Transverse colon (tissue), 4 donors: ENCODE measurements at regions not wholly inside any gene's neighbourhood (a gene's known extent, or its start where the extent isn't known, plus 50 kb on each side); places are given as distances from the start of the nearest gene placed in this dataset.

ENCODE experiments used
- DNase-seq: peaks from one replicate; pipeline ENCODE4 v3.0.0-alpha.2; 2019
- H3K27ac ChIP-seq, 4 donors: fragments of 200-600 bp; sonication (generic); 2 replicates each; pipeline ENCODE4 v1.5.1; 2016 to 2018; ENCODE audit warnings: inconsistent platforms in 4 of 4
- H3K27me3 ChIP-seq: fragments of 200-600 bp; sonication (generic); 2 replicates; pipeline ENCODE4 v1.5.1; 2017; ENCODE audit warnings: inconsistent platforms
- H3K36me3 ChIP-seq, 4 donors: fragments of 200-600 bp; sonication (generic); 2 replicates each; pipeline ENCODE4 v1.5.1; 2017 to 2019; ENCODE audit warnings: inconsistent platforms in 4 of 4
- H3K4me1 ChIP-seq, 4 donors: fragments of 200-600 bp; sonication (generic); 2 replicates each; pipeline ENCODE4 v1.5.1; 2017 to 2020; ENCODE audit warnings: inconsistent platforms in 4 of 4
- H3K4me3 ChIP-seq, 4 donors: fragments of 200-600 bp; sonication (generic); 1 replicate in 1 of 4; 2 replicates in 3 of 4; pipeline versions ENCODE4 v1.5.1 to v1.6.1; 2017 to 2019; ENCODE audit warnings: inconsistent platforms in 4 of 4
- H3K9me3 ChIP-seq, 2 donors: fragments of 200-600 bp; sonication (generic); 2 replicates each; pipeline ENCODE4 v1.5.1; 2017 to 2019; ENCODE audit warnings: inconsistent platforms in 2 of 2
- EP300 ChIP-seq: sonication (generic); formaldehyde crosslinking; IDR thresholded peaks from one replicate; pipeline ENCODE4 v1.6.1; 2017; ENCODE audit warnings: antibody characterized with exemption, low read depth
- POLR2A ChIP-seq: fragments of 450-650 bp; IDR thresholded peaks from one replicate; pipeline ENCODE4 v1.6.1; 2016; ENCODE audit warnings: antibody characterized with exemption, mild to moderate bottlenecking, moderate library complexity
- POLR2AphosphoS5 ChIP-seq, 3 donors: sonication (generic); formaldehyde crosslinking; IDR thresholded peaks; one replicate each; pipeline ENCODE4 v1.6.1; 2016; ENCODE audit warnings: antibody characterized with exemption in 3 of 3
- whole genome bisulfite sequencing, 2 donors: methylation state at CpG; one replicate each; pipeline ENCODE4 v1.1.5; 2018; ENCODE audit warnings: low coverage in 1 of 2; 5-methylcytosine and 5-hydroxymethylcytosine counted together
- in situ Hi-C, 4 donors: fragments of 200-750 bp; cut with MboI; loops; one replicate each; pipeline versions ENCODE4 v1.15.0 to v1.15.1; 2017; ENCODE audit warnings: low sequenced_read_pairs in 3 of 4, low pct_ligation_motif_present in 1 of 4, low pct_unique_long_range_greater_than_20kb in 1 of 4
- intact Hi-C: fragments of 100-400 bp; cut with DNase I; formaldehyde crosslinking; loops from one replicate; pipeline ENCODE4 v1.15.1; 2023; ENCODE audit warnings: low total_unique reads
- TF ChIP-seq, protein P1 (sequence below), 5 experiments: fragments of 200-600 bp in 3 of 5; fragments of 450-650 bp in 2 of 5; sonication (generic) in 3 of 5; IDR thresholded peaks; 1 replicate in 2 of 5; 2 replicates in 3 of 5; pipeline ENCODE4 v1.5.1; 2016 to 2017; ENCODE audit warnings: antibody characterized with exemption in 5 of 5, inconsistent platforms in 3 of 5, mild to moderate bottlenecking in 2 of 5, moderate library complexity in 1 of 5

DNA sequence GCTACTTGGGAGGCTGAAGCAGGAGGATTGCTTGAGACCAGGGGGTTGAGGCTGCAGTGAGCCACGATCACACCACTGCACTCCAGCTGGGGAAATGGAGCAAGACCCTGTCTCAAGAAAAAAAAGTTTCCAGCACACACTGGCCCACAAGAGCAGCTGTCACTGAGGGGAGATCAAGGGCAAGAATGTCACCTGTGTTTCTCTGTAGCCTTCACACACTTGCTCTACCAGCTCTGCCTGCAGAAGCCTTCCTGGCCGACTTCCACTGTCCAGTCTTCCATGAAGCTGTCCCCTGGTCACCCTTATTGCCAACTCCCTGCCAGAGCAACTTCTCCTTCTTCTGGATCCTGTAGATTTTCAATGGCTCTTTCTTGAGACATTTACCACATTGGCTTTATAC is 158.0 kb downstream of the KCTD15 start:
- 88% methylated on average over 2 of the region's 2 CpGs; no CpG with 5 or more reads in 1 of the 2 donors for WGBS, 2 donors
- no peak for DNase-seq
- Histone ChIP-seq H3K9me3 (no peaks in the 10 kb centered on the region), H3K36me3 (no peaks in the 10 kb centered on the region), H3K4me3 (no peak overlapping the region), H3K27ac (no peak overlapping the region), H3K27me3 (peaks cover 8% of the 10 kb centered on the region), H3K4me1 (no peaks in the 10 kb centered on the region)
- TF ChIP-seq POLR2A (no peak), EP300 (no peak), POLR2AphosphoS5 (IDR thresholded peaks at IDR 0.05) (no peak)
- TF ChIP-seq, protein P1, sequence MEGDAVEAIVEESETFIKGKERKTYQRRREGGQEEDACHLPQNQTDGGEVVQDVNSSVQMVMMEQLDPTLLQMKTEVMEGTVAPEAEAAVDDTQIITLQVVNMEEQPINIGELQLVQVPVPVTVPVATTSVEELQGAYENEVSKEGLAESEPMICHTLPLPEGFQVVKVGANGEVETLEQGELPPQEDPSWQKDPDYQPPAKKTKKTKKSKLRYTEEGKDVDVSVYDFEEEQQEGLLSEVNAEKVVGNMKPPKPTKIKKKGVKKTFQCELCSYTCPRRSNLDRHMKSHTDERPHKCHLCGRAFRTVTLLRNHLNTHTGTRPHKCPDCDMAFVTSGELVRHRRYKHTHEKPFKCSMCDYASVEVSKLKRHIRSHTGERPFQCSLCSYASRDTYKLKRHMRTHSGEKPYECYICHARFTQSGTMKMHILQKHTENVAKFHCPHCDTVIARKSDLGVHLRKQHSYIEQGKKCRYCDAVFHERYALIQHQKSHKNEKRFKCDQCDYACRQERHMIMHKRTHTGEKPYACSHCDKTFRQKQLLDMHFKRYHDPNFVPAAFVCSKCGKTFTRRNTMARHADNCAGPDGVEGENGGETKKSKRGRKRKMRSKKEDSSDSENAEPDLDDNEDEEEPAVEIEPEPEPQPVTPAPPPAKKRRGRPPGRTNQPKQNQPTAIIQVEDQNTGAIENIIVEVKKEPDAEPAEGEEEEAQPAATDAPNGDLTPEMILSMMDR (IDR thresholded peaks at IDR 0.05), result no peak
- intact Hi-C loops (no loop called here), in situ Hi-C loops (no loop called here)

DNA sequence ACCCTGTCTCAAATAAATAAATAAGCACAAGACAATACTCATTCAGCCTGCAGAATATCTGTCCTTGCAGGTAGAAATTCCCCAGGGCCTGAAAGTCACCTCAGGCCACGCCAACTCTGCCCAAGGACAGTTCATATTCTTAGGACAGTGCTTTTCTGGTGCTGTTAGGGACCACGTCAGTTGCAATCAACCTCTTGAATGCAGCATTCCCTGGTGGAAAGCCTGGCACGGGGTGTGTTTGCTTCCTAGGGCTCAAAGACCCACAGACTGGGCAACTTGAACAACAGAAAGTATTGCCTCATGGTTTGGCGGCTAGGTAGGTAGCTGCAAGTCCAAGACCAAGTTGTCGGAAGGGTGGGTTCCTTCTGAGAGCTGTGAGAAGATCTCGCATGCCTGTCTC is 160.3 kb downstream of the KCTD15 start:
- Histone ChIP-seq H3K9me3 (no peaks in the 10 kb centered on the region), H3K4me3 (no peak overlapping the region), H3K27ac (no peak overlapping the region), H3K27me3 (peaks cover 8% of the 10 kb centered on the region), H3K36me3 (no peaks in the 10 kb centered on the region), H3K4me1 (no peaks in the 10 kb centered on the region)
- DNase-seq, result no peak
- in situ Hi-C loops (no loop called here), intact Hi-C loops (no loop called here)
- 50 to 74% methylated on average over 2 to 6 of the region's 6 CpGs for WGBS, 2 donors
- TF ChIP-seq POLR2A, result no peak
- no peak for TF ChIP-seq POLR2AphosphoS5 (IDR thresholded peaks at IDR 0.05)

DNA sequence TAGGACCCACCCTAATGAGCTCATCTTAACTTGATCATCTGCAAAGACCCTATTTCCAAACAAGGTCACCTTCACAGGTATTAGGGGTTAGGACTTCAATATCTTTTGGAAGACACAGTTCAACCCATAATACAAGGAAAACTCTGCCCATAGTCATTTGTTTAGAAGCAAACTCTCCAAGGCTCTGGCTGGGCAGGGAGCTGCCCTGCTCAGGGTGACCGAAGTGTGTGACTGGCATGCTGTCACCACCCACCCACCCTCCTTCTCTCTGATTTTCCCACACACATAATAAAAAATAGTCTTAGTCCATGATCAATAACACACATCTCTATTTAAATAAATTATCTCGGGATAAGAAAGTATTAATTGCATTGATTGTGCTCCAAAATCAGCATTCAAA is 161.1 kb downstream of the KCTD15 start:
- Histone ChIP-seq H3K36me3 (no peaks in the 10 kb centered on the region), H3K4me1 (no peaks in the 10 kb centered on the region), H3K9me3 (no peaks in the 10 kb centered on the region), H3K4me3 (no peak overlapping the region), H3K27ac (no peak overlapping the region), H3K27me3 (peaks cover 8% of the 10 kb centered on the region)
- no peak for TF ChIP-seq POLR2AphosphoS5 (IDR thresholded peaks at IDR 0.05)
- TF ChIP-seq POLR2A, result no peak
- TF ChIP-seq EP300, result no peak
- TF ChIP-seq, protein P1 (IDR thresholded peaks at IDR 0.05), result no peak
- in situ Hi-C loops, result no loop called here
- intact Hi-C loops, result no loop called here
- no peak for DNase-seq
- WGBS, 2 donors, result 76 to 83% methylated on average over 1 to 2 of the region's 2 CpGs

DNA sequence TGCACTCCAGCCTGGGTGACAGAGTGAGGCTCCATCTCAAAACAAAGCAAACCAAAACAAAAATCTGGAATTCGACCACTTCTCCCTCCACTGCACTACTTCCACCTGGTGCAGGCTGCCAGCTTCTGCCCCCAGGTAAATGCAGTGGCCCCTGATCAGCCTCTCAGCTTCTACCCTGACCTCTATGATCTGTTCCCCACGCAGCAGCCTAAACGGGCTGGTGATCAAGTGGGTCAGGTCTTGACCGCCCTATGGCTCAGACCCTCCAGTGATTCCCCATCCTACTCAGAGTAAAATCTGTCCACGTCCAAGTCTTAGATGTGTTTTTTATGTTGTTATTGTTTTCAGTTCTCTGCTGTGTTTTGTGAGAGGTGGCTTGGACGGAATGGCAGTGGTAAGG is 163.9 kb downstream of the KCTD15 start:
- 30 to 55% methylated on average over 1 to 6 of the region's 6 CpGs for WGBS, 2 donors
- H3K4me1 ChIP-seq, result no peaks in the 10 kb centered on the region
- H3K9me3 ChIP-seq, result no peaks in the 10 kb centered on the region
- H3K27ac ChIP-seq, result no peak overlapping the region
- no peak for TF ChIP-seq POLR2AphosphoS5 (IDR thresholded peaks at IDR 0.05)
- TF ChIP-seq EP300, result no peak
- no peak for TF ChIP-seq POLR2A
- TF ChIP-seq, protein P1 (IDR thresholded peaks at IDR 0.05), result no peak
- no peak overlapping the region for H3K4me3 ChIP-seq
- H3K27me3 ChIP-seq, result no peaks in the 10 kb centered on the region
- no peaks in the 10 kb centered on the region for H3K36me3 ChIP-seq
- intact Hi-C loops (no loop called here), in situ Hi-C loops (no loop called here)
- DNase-seq, result no peak

DNA sequence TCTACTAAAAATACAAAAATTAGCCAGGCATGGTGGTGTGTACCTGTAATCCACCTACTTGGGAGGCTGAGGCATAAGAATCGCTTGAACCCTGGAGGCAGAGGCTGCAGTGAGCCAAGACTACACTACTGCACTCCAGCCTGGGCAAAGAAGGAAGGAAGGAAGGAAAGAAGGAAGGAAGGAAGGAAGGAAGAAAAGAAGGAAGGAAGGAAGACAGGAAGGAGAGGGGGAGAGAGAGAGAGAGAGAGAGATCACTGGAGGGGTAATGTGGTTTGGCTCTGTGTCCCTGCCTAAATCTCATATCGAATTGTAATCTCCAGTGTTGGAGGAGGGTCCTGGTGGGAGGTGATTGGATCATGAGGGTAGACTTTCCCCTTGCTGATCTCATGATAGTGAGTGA is 165.5 kb downstream of the KCTD15 start:
- DNase-seq, result no peak
- intact Hi-C loops (no loop called here), in situ Hi-C loops (no loop called here)

More for the DNA sequence above, 165.5 kb downstream of the KCTD15 start:
- WGBS, 2 donors, result 80% methylated on average over 2 of the region's 2 CpGs; no CpG with 5 or more reads in 1 of the 2 donors
- no peaks in the 10 kb centered on the region for H3K36me3 ChIP-seq
- no peaks in the 10 kb centered on the region for H3K27me3 ChIP-seq
- H3K4me3 ChIP-seq, result no peak overlapping the region
- no peak for TF ChIP-seq EP300
- TF ChIP-seq, protein P1 (IDR thresholded peaks at IDR 0.05), result no peak
- TF ChIP-seq POLR2A, result no peak
- TF ChIP-seq POLR2AphosphoS5 (IDR thresholded peaks at IDR 0.05), result no peak
- H3K27ac ChIP-seq, result no peak overlapping the region
- no peaks in the 10 kb centered on the region for H3K4me1 ChIP-seq
- no peaks in the 10 kb centered on the region for H3K9me3 ChIP-seq
